Activated CD4-positive, alpha-beta T cell treated with anti-CD3 and anti-CD28 coated beads, Interleukin-10, Interleukin-2, amounts not matched to agents 100 ng/mL and 50 ng/mL, durations not matched to agents 16 hours and 8 hours (primary cell): ENCODE measurements at regions not wholly inside any gene's neighbourhood (a gene's known extent, or its start where the extent isn't known, plus 50 kb on each side); places are given as distances from the start of the nearest gene placed in this dataset.

Experiments used
- DNase-seq: peaks from one replicate; pipeline ENCODE4 v3.0.0-alpha.2; 2020

- no peak for DNase-seq
These were observed 984.2 kb downstream of the AMY1C start for GRCh38 chr1:104733866-104734265.

- DNase-seq = no peak
These were observed 996.2 kb downstream of the AMY1C start for GRCh38 chr1:104745875-104746274.

- DNase-seq = no peak
These were observed 997.3 kb downstream of the AMY1C start for GRCh38 chr1:104746994-104747393.

- DNase-seq = no peak
These were observed 1010.3 kb downstream of the AMY1C start for GRCh38 chr1:104760017-104760416.

- DNase-seq = no peak
These were observed 1012.4 kb downstream of the AMY1C start for GRCh38 chr1:104761961-104762570.

GRCh38 chr1:104765085-104765484 is 1015.4 kb downstream of the AMY1C start:
- no peak for DNase-seq

- no peak for DNase-seq
These were observed 1018.8 kb downstream of the AMY1C start for GRCh38 chr1:104768466-104768865.

GRCh38 chr1:104780470-104781078 is 1030.9 kb downstream of the AMY1C start:
- DNase-seq = peak; percentile 33

- DNase-seq = no peak
These were observed 1036.0 kb downstream of the AMY1C start for GRCh38 chr1:104785575-104786187.

- no peak for DNase-seq
These were observed 1038.3 kb downstream of the AMY1C start for GRCh38 chr1:104787866-104788510.

- DNase-seq = no peak
These were observed 1041.3 kb downstream of the AMY1C start for GRCh38 chr1:104791030-104791429.

- DNase-seq = no peak
These were observed 1044.3 kb downstream of the AMY1C start for GRCh38 chr1:104794035-104794434.

GRCh38 chr1:104795931-104796330 is 1046.2 kb downstream of the AMY1C start:
- no peak for DNase-seq

- DNase-seq = no peak
These were observed 1048.3 kb downstream of the AMY1C start for GRCh38 chr1:104797982-104798381.

GRCh38 chr1:104801344-104801743 is 1051.6 kb downstream of the AMY1C start:
- DNase-seq = no peak

GRCh38 chr1:104804147-104804546 is 1054.4 kb downstream of the AMY1C start:
- no peak for DNase-seq

GRCh38 chr1:104807590-104807989 is 1057.9 kb downstream of the AMY1C start:
- DNase-seq = no peak

GRCh38 chr1:104825401-104825800 is 1075.7 kb downstream of the AMY1C start:
- no peak for DNase-seq

- no peak for DNase-seq
These were observed 1080.8 kb downstream of the AMY1C start for GRCh38 chr1:104830534-104830933.

- DNase-seq = no peak
These were observed 1102.5 kb downstream of the AMY1C start for GRCh38 chr1:104852151-104852550.

- no peak for DNase-seq
These were observed 1103.6 kb downstream of the AMY1C start for GRCh38 chr1:104853276-104853675.

GRCh38 chr1:104854529-104854928 is 1104.8 kb downstream of the AMY1C start:
- no peak for DNase-seq

- no peak for DNase-seq
These were observed 1105.9 kb downstream of the AMY1C start for GRCh38 chr1:104855550-104855949.

GRCh38 chr1:104856091-104856490 is 1106.4 kb downstream of the AMY1C start:
- no peak for DNase-seq
